Esophagus muscularis mucosa (tissue), 4 donors: ENCODE measurements at regions not wholly inside any gene's neighbourhood (a gene's known extent, or its start where the extent isn't known, plus 50 kb on each side); places are given as distances from the start of the nearest gene placed in this dataset.
"Not testable (repeated sequence)": the region's sequence is repeated elsewhere in the genome, so short reads cannot be mapped to it uniquely, and the experiment has no call there.

Source experiments
- DNase-seq: peaks from one replicate; pipeline ENCODE4 v3.0.0-alpha.2; 2017; ENCODE audit errors: extremely low spot score
- H3K27ac ChIP-seq, 4 donors: fragments of 200-600 bp; sonication (generic); replicated peaks in 1 of 4; 1 replicate in 3 of 4; 2 replicates in 1 of 4; pipeline ENCODE4 v1.5.1; 2016 to 2019; ENCODE audit warnings: mild to moderate bottlenecking in 1 of 4
- H3K27me3 ChIP-seq, 4 donors: fragments of 200-600 bp; sonication (generic); one replicate each; pipeline versions ENCODE4 v1.5.1 to v1.6.0; 2016 to 2019
- H3K36me3 ChIP-seq, 4 donors: fragments of 200-600 bp; sonication (generic); one replicate each; pipeline ENCODE4 v1.5.1; 2016 to 2019
- H3K4me1 ChIP-seq, 4 donors: fragments of 200-600 bp; sonication (generic); one replicate each; pipeline ENCODE4 v1.5.1; 2016 to 2019
- H3K4me3 ChIP-seq, 4 donors: fragments of 200-600 bp; sonication (generic); 1 replicate in 2 of 4; 2 replicates in 2 of 4; pipeline ENCODE4 v1.5.1; 2016 to 2019; ENCODE audit warnings: mild to moderate bottlenecking in 4 of 4, moderate library complexity in 1 of 4
- H3K9me3 ChIP-seq, 4 donors: fragments of 200-600 bp; sonication (generic); 1 replicate in 3 of 4; 2 replicates in 1 of 4; pipeline ENCODE4 v1.5.1; 2016 to 2019
- CTCF ChIP-seq, 3 experiments: fragments of 200-600 bp in 2 of 3; fragments of 450-650 bp in 1 of 3; sonication (generic) in 2 of 3; IDR thresholded peaks; one replicate each; pipeline ENCODE4 v1.5.1; 2017 to 2019; ENCODE audit warnings: antibody characterized with exemption in 3 of 3, mild to moderate bottlenecking in 2 of 3, moderate library complexity in 1 of 3
- EP300 ChIP-seq: sonication (generic); formaldehyde crosslinking; IDR thresholded peaks from one replicate; pipeline ENCODE4 v1.6.1; 2017; ENCODE audit warnings: antibody characterized with exemption
- POLR2A ChIP-seq: fragments of 450-650 bp; IDR thresholded peaks from one replicate; pipeline ENCODE4 v1.6.1; 2017; ENCODE audit warnings: antibody characterized with exemption, moderate library complexity, mild to moderate bottlenecking, low read depth
- POLR2AphosphoS5 ChIP-seq, 2 donors: sonication (generic); formaldehyde crosslinking; IDR thresholded peaks; one replicate each; pipeline ENCODE4 v1.6.1; 2017; ENCODE audit warnings: antibody characterized with exemption in 2 of 2
- WGBS: methylation state at CpG from one replicate; pipeline ENCODE4 v1.1.5; 2018; 5-methylcytosine and 5-hydroxymethylcytosine counted together
- intact Hi-C: fragments of 100-400 bp; cut with DNase I; formaldehyde crosslinking; loops from one replicate; pipeline ENCODE4 v1.15.1; 2023

- intact Hi-C loops, result no loop called here
- no peak for TF ChIP-seq EP300
These were observed 199.3 kb downstream of the TMA16 start for GRCh38 chr4:163693776-163694175.

GRCh38 chr4:163694385-163694784, 199.9 kb downstream of the TMA16 start:
- H3K9me3 ChIP-seq, result no peaks in the 10 kb centered on the region

More at GRCh38 chr4:163693776-163694175, 199.3 kb downstream of the TMA16 start:
- DNase-seq, result no peak
- Histone ChIP-seq H3K27me3 (peaks cover 0 to 3% (median 0%) of the 10 kb centered on the region in 4 donors), H3K9me3 (no peaks in the 10 kb centered on the region), H3K4me1 (no peaks in the 10 kb centered on the region), H3K36me3 (no peaks in the 10 kb centered on the region), H3K4me3 (no peak overlapping the region), H3K27ac (no peak overlapping the region)
- WGBS, result 88% methylated on average over 4 of the region's 4 CpGs

DNA sequence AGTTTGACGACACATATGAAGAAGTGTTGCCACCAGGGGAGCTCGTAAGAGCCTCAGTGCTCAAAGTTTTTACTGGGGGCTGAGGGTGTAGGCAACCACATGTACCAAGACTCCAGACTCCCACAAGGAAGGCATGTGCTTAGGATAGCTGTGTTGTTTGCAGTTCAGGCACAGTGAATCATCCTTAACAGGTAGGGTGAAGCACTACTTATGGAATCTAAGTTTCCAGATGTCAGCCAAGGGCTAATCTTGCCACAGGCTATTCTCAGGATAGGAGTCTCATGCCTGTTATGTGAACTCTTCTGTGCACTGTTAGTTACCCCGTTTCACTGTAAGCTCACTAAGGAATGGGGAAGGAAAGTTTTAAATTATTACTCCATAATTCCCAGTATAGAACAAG, 202.6 kb downstream of the TMA16 start:
- WGBS, result 89% methylated on average over 3 of the region's 3 CpGs
- intact Hi-C loops, result no loop called here
- Histone ChIP-seq H3K4me1 (no peaks in the 10 kb centered on the region), H3K27me3 (peaks cover 0 to 3% (median 0%) of the 10 kb centered on the region in 4 donors), H3K9me3 (no peaks in the 10 kb centered on the region), H3K36me3 (no peaks in the 10 kb centered on the region), H3K4me3 (no peak overlapping the region), H3K27ac (no peak overlapping the region)
- DNase-seq, result no peak
- no peak for TF ChIP-seq POLR2AphosphoS5 (IDR thresholded peaks at IDR 0.05)

More at GRCh38 chr4:163694385-163694784, 199.9 kb downstream of the TMA16 start:
- DNase-seq, result no peak
- H3K27me3 ChIP-seq, result peaks cover 0 to 3% (median 0%) of the 10 kb centered on the region in 4 donors
- no peaks in the 10 kb centered on the region for H3K4me1 ChIP-seq
- TF ChIP-seq POLR2AphosphoS5 (IDR thresholded peaks at IDR 0.05), result no peak
- TF ChIP-seq POLR2A, result no peak
- TF ChIP-seq CTCF (IDR thresholded peaks at IDR 0.05), result no peak
- TF ChIP-seq EP300, result no peak
- H3K27ac ChIP-seq, result no peak overlapping the region
- H3K4me3 ChIP-seq, result no peak overlapping the region
- intact Hi-C loops, result no loop called here
- H3K36me3 ChIP-seq, result no peaks in the 10 kb centered on the region

DNA sequence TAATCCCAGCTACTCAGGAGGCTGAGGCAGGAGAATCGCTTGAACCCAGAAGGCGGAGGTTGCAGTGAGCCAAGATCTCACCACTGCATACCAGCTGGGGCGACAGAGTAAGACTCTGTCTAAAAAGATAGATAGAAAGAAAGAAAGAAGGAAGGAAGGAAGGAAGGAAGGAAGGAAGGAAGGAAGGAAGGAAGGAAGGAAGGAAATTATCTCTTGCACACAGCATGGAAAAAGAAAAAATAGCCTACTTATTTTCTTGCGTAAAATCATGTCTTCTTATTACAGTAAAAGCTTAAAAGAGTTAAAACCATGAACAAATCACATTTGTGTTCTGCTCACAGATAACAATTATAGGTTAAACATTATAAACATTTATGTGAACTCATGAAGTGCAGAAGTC, 205.9 kb downstream of the TMA16 start:
- H3K4me3 ChIP-seq, H3K9me3 ChIP-seq, H3K36me3 ChIP-seq, H3K4me1 ChIP-seq, intact Hi-C loops, H3K27ac ChIP-seq, DNase-seq, H3K27me3 ChIP-seq: not testable (repeated sequence)
- 89% methylated on average over 4 of the region's 4 CpGs for WGBS

- 63% methylated on average over 5 of the region's 5 CpGs for WGBS
- intact Hi-C loops, result no loop called here
These were observed 207.4 kb downstream of the TMA16 start for GRCh38 chr4:163701916-163702315.

DNA sequence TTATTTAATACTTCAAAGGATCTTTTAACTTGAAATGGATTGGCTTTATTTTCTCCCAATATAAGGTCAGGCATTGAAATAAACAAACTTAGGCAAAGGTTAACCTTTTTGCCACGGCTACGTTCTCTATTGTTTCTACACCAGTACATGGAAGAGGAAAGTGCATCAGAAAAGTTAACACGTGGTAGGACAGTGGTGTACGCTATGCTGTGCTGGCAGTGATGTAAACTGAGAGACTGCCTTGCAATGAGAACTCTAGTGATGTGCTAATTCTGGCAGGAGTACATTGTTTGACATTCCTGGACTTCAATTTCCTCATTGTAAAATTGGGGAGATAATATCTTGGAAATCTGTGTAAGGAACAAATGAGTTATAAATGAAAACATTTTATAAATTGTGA, 208.2 kb downstream of the TMA16 start:
- intact Hi-C loops, result no loop called here
- H3K4me1 ChIP-seq, result no peaks in the 10 kb centered on the region
- no peak overlapping the region for H3K4me3 ChIP-seq
- no peaks in the 10 kb centered on the region for H3K9me3 ChIP-seq
- H3K27ac ChIP-seq, result no peak overlapping the region
- no peak for DNase-seq
- TF ChIP-seq EP300, result no peak
- TF ChIP-seq POLR2AphosphoS5 (IDR thresholded peaks at IDR 0.05), result no peak
- no peak for TF ChIP-seq CTCF (IDR thresholded peaks at IDR 0.05)
- no peak for TF ChIP-seq POLR2A
- H3K27me3 ChIP-seq, result no peaks in the 10 kb centered on the region
- no peaks in the 10 kb centered on the region for H3K36me3 ChIP-seq
- 44% methylated on average over 4 of the region's 4 CpGs for WGBS

More at GRCh38 chr4:163701916-163702315, 207.4 kb downstream of the TMA16 start:
- peaks cover 0 to 2% (median 0%) of the 10 kb centered on the region in 4 donors for H3K27me3 ChIP-seq
- no peak overlapping the region for H3K4me3 ChIP-seq
- no peak for TF ChIP-seq EP300
- TF ChIP-seq POLR2AphosphoS5 (IDR thresholded peaks at IDR 0.05), result no peak
- no peak for TF ChIP-seq CTCF (IDR thresholded peaks at IDR 0.05)
- no peak for TF ChIP-seq POLR2A
- no peaks in the 10 kb centered on the region for H3K4me1 ChIP-seq
- H3K27ac ChIP-seq, result no peak overlapping the region
- H3K36me3 ChIP-seq, result no peaks in the 10 kb centered on the region
- DNase-seq, result no peak
- no peaks in the 10 kb centered on the region for H3K9me3 ChIP-seq
